Transverse colon (tissue), 4 donors: ENCODE measurements at regions not wholly inside any gene's neighbourhood (a gene's known extent, or its start where the extent isn't known, plus 50 kb on each side); places are given as distances from the start of the nearest gene placed in this dataset.

Experiments
- DNase-seq: peaks from one replicate; pipeline ENCODE4 v3.0.0-alpha.2; 2019
- H3K27ac ChIP-seq, 4 donors: fragments of 200-600 bp; sonication (generic); 2 replicates each; pipeline ENCODE4 v1.5.1; 2016 to 2018; ENCODE audit warnings: inconsistent platforms in 4 of 4
- H3K27me3 ChIP-seq: fragments of 200-600 bp; sonication (generic); 2 replicates; pipeline ENCODE4 v1.5.1; 2017; ENCODE audit warnings: inconsistent platforms
- H3K36me3 ChIP-seq, 4 donors: fragments of 200-600 bp; sonication (generic); 2 replicates each; pipeline ENCODE4 v1.5.1; 2017 to 2019; ENCODE audit warnings: inconsistent platforms in 4 of 4
- H3K4me1 ChIP-seq, 4 donors: fragments of 200-600 bp; sonication (generic); 2 replicates each; pipeline ENCODE4 v1.5.1; 2017 to 2020; ENCODE audit warnings: inconsistent platforms in 4 of 4
- H3K4me3 ChIP-seq, 4 donors: fragments of 200-600 bp; sonication (generic); 1 replicate in 1 of 4; 2 replicates in 3 of 4; pipeline versions ENCODE4 v1.5.1 to v1.6.1; 2017 to 2019; ENCODE audit warnings: inconsistent platforms in 4 of 4
- H3K9me3 ChIP-seq, 2 donors: fragments of 200-600 bp; sonication (generic); 2 replicates each; pipeline ENCODE4 v1.5.1; 2017 to 2019; ENCODE audit warnings: inconsistent platforms in 2 of 2
- CTCF ChIP-seq, 5 experiments: fragments of 200-600 bp in 3 of 5; fragments of 450-650 bp in 2 of 5; sonication (generic) in 3 of 5; IDR thresholded peaks; 1 replicate in 2 of 5; 2 replicates in 3 of 5; pipeline ENCODE4 v1.5.1; 2016 to 2017; ENCODE audit warnings: antibody characterized with exemption in 5 of 5, inconsistent platforms in 3 of 5, mild to moderate bottlenecking in 2 of 5, moderate library complexity in 1 of 5
- EP300 ChIP-seq: sonication (generic); formaldehyde crosslinking; IDR thresholded peaks from one replicate; pipeline ENCODE4 v1.6.1; 2017; ENCODE audit warnings: antibody characterized with exemption, low read depth
- POLR2A ChIP-seq: fragments of 450-650 bp; IDR thresholded peaks from one replicate; pipeline ENCODE4 v1.6.1; 2016; ENCODE audit warnings: antibody characterized with exemption, mild to moderate bottlenecking, moderate library complexity
- POLR2AphosphoS5 ChIP-seq, 3 donors: sonication (generic); formaldehyde crosslinking; IDR thresholded peaks; one replicate each; pipeline ENCODE4 v1.6.1; 2016; ENCODE audit warnings: antibody characterized with exemption in 3 of 3
- WGBS, 2 donors: methylation state at CpG; one replicate each; pipeline ENCODE4 v1.1.5; 2018; ENCODE audit warnings: low coverage in 1 of 2; 5-methylcytosine and 5-hydroxymethylcytosine counted together
- in situ Hi-C, 4 donors: fragments of 200-750 bp; cut with MboI; loops; one replicate each; pipeline versions ENCODE4 v1.15.0 to v1.15.1; 2017; ENCODE audit warnings: low sequenced_read_pairs in 3 of 4, low pct_ligation_motif_present in 1 of 4, low pct_unique_long_range_greater_than_20kb in 1 of 4
- intact Hi-C: fragments of 100-400 bp; cut with DNase I; formaldehyde crosslinking; loops from one replicate; pipeline ENCODE4 v1.15.1; 2023; ENCODE audit warnings: low total_unique reads

- no peaks in the 10 kb centered on the region for H3K36me3 ChIP-seq
- H3K4me3 ChIP-seq: no peak overlapping the region
- TF ChIP-seq POLR2AphosphoS5 (IDR thresholded peaks at IDR 0.05): no peak
- no peak for TF ChIP-seq EP300
- TF ChIP-seq POLR2A: no peak
- no peak for TF ChIP-seq CTCF (IDR thresholded peaks at IDR 0.05)
- 44 to 67% methylated on average over 4 of the region's 4 CpGs for WGBS, 2 donors
- H3K4me1 ChIP-seq: no peaks in the 10 kb centered on the region
- no peak for DNase-seq
- H3K27ac ChIP-seq: no peak overlapping the region
- intact Hi-C loops: no loop called here
- in situ Hi-C loops: no loop called here
- no peaks in the 10 kb centered on the region for H3K27me3 ChIP-seq
- H3K9me3 ChIP-seq: peaks cover 0 to 5% of the 10 kb centered on the region in 2 donors
Observed at GRCh38 chr14:40119321-40119720, 687.1 kb upstream of the FBXO33 start.

GRCh38 chr14:40115583-40115982 lies 683.4 kb upstream of the FBXO33 start:
- 88 to 91% methylated on average over 1 of the region's 1 CpG for WGBS, 2 donors
- intact Hi-C loops (no loop called here), in situ Hi-C loops (no loop called here)
- Histone ChIP-seq H3K27me3 (no peaks in the 10 kb centered on the region), H3K4me3 (no peak overlapping the region), H3K27ac (no peak overlapping the region), H3K36me3 (no peaks in the 10 kb centered on the region), H3K4me1 (no peaks in the 10 kb centered on the region), H3K9me3 (peaks cover 0 to 5% of the 10 kb centered on the region in 2 donors)
- TF ChIP-seq POLR2A: no peak
- no peak for TF ChIP-seq EP300
- no peak for TF ChIP-seq CTCF (IDR thresholded peaks at IDR 0.05)
- no peak for TF ChIP-seq POLR2AphosphoS5 (IDR thresholded peaks at IDR 0.05)
- DNase-seq: no peak

GRCh38 chr14:40113671-40114070 lies 681.4 kb upstream of the FBXO33 start:
- no peak overlapping the region for H3K4me3 ChIP-seq
- H3K27me3 ChIP-seq: no peaks in the 10 kb centered on the region
- DNase-seq: no peak
- intact Hi-C loops: no loop called here
- H3K27ac ChIP-seq: no peak overlapping the region
- in situ Hi-C loops: no loop called here
- TF ChIP-seq CTCF (IDR thresholded peaks at IDR 0.05) (no peak), EP300 (no peak), POLR2AphosphoS5 (IDR thresholded peaks at IDR 0.05) (no peak), POLR2A (no peak)
- H3K36me3 ChIP-seq: no peaks in the 10 kb centered on the region
- no peaks in the 10 kb centered on the region for H3K4me1 ChIP-seq
- peaks cover 0 to 5% of the 10 kb centered on the region in 2 donors for H3K9me3 ChIP-seq

GRCh38 chr14:40100544-40101196 lies 668.4 kb upstream of the FBXO33 start:
- Histone ChIP-seq H3K9me3 (peaks cover 4% of the 10 kb centered on the region in 2 donors), H3K27ac (no peak overlapping the region), H3K4me3 (no peak overlapping the region), H3K27me3 (no peaks in the 10 kb centered on the region), H3K36me3 (no peaks in the 10 kb centered on the region), H3K4me1 (no peaks in the 10 kb centered on the region)
- intact Hi-C loops: no loop called here
- in situ Hi-C loops: no loop called here
- no peak for DNase-seq
- TF ChIP-seq CTCF (IDR thresholded peaks at IDR 0.05): no peak
- TF ChIP-seq EP300: no peak
- TF ChIP-seq POLR2A: no peak
- no peak for TF ChIP-seq POLR2AphosphoS5 (IDR thresholded peaks at IDR 0.05)
- WGBS, 2 donors: 38% methylated on average over 1 of the region's 1 CpG; no CpG with 5 or more reads in 1 of the 2 donors
